ENCODE measurements at regions not wholly inside any gene's neighbourhood (a gene's known extent, or its start where the extent isn't known, plus 50 kb on each side); places are given as distances from the start of the nearest gene placed in this dataset.

DNA sequence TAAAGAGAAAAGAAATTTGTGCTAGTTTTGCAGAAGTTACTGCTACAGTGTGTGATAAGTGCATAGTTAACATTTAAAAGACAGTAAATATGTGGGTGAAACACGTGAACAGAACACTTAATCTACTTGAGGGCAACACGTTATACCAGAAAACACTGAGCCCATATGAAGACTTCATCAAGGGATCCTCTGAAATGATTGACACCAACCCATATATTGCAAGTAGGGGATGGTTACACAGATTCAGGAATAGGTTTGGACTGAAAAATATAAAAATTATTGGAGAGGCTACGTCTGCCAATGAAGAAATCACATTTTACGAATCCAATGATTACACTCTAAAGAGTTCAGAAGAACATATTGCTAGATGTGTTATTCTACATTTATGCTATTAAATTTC is 185.6 kb downstream of the GPX5 start:
- no peak for ATAC-seq
- H3K27ac ChIP-seq: no peak overlapping the region
- intact Hi-C loops (cut with DNase I): no loop called here
- H3K9me3 ChIP-seq: peaks cover 0 to 30% (median 10%) of the 10 kb centered on the region in 11 donors
- no peaks in the 10 kb centered on the region for H3K36me3 ChIP-seq
- 74 to 75% methylated on average over 4 of the region's 4 CpGs for WGBS, 2 donors
- H3K27me3 ChIP-seq: peaks cover 0 to 60% (median 42%) of the 10 kb centered on the region in 7 donors
- TF ChIP-seq, protein P1, sequence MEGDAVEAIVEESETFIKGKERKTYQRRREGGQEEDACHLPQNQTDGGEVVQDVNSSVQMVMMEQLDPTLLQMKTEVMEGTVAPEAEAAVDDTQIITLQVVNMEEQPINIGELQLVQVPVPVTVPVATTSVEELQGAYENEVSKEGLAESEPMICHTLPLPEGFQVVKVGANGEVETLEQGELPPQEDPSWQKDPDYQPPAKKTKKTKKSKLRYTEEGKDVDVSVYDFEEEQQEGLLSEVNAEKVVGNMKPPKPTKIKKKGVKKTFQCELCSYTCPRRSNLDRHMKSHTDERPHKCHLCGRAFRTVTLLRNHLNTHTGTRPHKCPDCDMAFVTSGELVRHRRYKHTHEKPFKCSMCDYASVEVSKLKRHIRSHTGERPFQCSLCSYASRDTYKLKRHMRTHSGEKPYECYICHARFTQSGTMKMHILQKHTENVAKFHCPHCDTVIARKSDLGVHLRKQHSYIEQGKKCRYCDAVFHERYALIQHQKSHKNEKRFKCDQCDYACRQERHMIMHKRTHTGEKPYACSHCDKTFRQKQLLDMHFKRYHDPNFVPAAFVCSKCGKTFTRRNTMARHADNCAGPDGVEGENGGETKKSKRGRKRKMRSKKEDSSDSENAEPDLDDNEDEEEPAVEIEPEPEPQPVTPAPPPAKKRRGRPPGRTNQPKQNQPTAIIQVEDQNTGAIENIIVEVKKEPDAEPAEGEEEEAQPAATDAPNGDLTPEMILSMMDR (IDR thresholded peaks at IDR 0.05): no peak
- no peak for DNase-seq
- H3K4me3 ChIP-seq: no peak overlapping the region
- H3K4me1 ChIP-seq: no peaks in the 10 kb centered on the region

DNA sequence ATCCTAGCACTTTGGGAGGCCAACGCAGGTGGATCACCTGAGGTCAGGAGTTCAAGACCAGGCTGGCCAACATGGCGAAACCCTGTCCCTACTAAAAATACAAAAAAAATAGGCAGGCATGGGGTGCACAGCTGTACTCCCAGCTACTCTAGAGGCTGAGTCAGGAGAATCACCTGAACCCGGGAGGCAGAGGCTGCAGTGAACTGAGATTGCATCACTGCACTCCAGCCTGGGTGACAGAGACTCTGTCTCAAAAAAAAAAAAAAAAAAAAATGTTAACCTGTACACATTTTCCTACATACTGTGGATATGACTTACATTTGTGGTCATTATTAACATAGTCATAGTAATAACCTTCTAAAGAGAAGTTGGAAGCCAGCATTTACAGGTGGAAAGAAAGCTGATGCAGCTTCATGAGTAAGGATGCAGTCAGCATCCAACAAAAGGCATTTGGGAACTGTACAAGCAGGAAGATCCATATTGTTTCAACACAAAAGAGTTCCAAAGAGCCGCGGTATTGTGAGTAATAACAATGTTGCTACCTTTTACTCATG is 186.2 kb downstream of the GPX5 start:
- Histone ChIP-seq H3K27ac (no peak overlapping the region), H3K9me3 (peaks cover 0 to 25% (median 10%) of the 10 kb centered on the region in 11 donors), H3K4me3 (no peak overlapping the region), H3K36me3 (no peaks in the 10 kb centered on the region), H3K4me1 (no peaks in the 10 kb centered on the region), H3K27me3 (peaks cover 0 to 60% (median 40%) of the 10 kb centered on the region in 7 donors)
- intact Hi-C loops (cut with DNase I): no loop called here
- TF ChIP-seq, protein P1 (IDR thresholded peaks at IDR 0.05): no peak
- 71 to 75% methylated on average over 5 of the region's 5 CpGs for WGBS, 2 donors
- ATAC-seq (no peak), DNase-seq (no peak)

DNA sequence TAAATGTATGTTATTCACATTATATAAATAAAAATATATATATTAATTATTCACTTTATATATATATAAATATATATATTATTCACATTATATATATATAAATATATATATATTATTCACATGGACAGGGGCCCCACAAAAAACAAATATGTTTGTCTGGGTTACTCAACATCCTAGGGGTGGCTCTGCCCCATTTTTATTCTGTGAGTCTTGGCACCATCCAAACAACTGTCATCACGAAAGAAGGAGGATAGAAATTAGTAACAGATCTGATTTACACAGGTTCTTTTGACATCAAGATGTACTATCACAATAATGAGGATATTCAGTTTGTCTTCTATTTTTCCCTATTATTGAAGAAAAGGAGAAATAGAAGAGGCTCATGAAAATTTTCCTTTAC is 187.3 kb downstream of the GPX5 start:
- Histone ChIP-seq H3K4me1 (no peaks in the 10 kb centered on the region), H3K9me3 (peaks cover 0 to 14% (median 6%) of the 10 kb centered on the region in 11 donors), H3K4me3 (no peak overlapping the region), H3K36me3 (no peaks in the 10 kb centered on the region), H3K27me3 (peaks cover 0 to 61% (median 39%) of the 10 kb centered on the region in 7 donors), H3K27ac (no peak overlapping the region)
- intact Hi-C loops (cut with DNase I): no loop called here
- DNase-seq: no peak
- 78 to 86% methylated on average over 1 of the region's 1 CpG for WGBS, 2 donors
- ATAC-seq: no peak
- TF ChIP-seq, protein P1 (IDR thresholded peaks at IDR 0.05): no peak

DNA sequence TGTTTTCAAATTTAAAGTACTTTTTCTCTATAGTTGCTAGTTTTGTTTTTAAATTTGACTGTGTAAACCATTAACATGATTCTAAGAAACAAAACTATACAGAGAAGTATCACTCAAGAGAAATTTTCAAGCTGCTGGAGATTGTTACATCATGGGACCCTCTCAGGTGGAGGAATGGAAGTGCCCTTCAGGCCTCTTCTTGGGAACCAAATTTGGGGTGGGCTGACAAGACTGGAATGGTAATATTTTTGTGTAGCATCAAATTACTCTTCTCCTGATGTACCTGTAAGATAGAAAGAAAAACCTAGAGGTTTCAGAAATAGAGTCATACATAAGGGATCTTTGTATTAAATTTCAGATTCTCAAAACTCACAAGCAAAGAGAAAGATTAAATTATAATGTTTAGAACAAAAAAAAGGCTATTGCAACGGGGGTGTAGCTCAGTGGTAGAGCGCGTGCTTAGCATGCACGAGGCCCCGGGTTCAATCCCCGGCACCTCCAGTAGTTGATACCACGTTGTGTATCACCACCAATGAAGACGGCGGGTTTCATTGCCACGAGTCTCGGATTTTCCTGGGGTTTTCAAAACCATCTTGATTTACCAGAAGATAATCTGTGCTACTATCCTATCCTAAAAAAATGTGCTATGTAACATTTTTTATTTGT is 193.7 kb downstream of the GPX5 start:
- 16 to 17% methylated on average over 11 of the region's 11 CpGs for WGBS, 2 donors
- Histone ChIP-seq H3K27ac (no peak overlapping the region), H3K9me3 (peaks cover 0 to 3% (median 0%) of the 10 kb centered on the region in 11 donors), H3K27me3 (peaks cover 0 to 78% (median 53%) of the 10 kb centered on the region in 7 donors), H3K36me3 (no peaks in the 10 kb centered on the region), H3K4me1 (no peaks in the 10 kb centered on the region), H3K4me3 (no peak overlapping the region)
- ATAC-seq: no peak
- intact Hi-C loops (cut with DNase I): no loop called here
- DNase-seq: no peak
- TF ChIP-seq, protein P1 (IDR thresholded peaks at IDR 0.05): no peak

Measured in heart right ventricle (tissue), 16 donors.